ENCODE measurements at regions not wholly inside any gene's neighbourhood (a gene's known extent, or its start where the extent isn't known, plus 50 kb on each side); places are given as distances from the start of the nearest gene placed in this dataset.
"Not testable (repeated sequence)": the region's sequence is repeated elsewhere in the genome, so short reads cannot be mapped to it uniquely, and the experiment has no call there.

GRCh38 chr10:131571865-131572264 is 260.3 kb upstream of the TCERG1L start:
- DNase-seq (ENCODE audit: low spot score) = peak; percentile 62
- intact Hi-C loops (cut with DNase I) = no loop called here

GRCh38 chr10:131573256-131573655 is 261.7 kb upstream of the TCERG1L start:
- intact Hi-C loops (cut with DNase I) = no loop called here
- peak; percentile 45 for DNase-seq (ENCODE audit: low spot score)

GRCh38 chr10:131573707-131574106 is 262.2 kb upstream of the TCERG1L start:
- DNase-seq (ENCODE audit: low spot score) = peak; percentile 43
- intact Hi-C loops (cut with DNase I) = no loop called here

- intact Hi-C loops (cut with DNase I) = no loop called here
- DNase-seq (ENCODE audit: low spot score) = no peak
These were observed 262.8 kb upstream of the TCERG1L start for GRCh38 chr10:131574363-131574706.

GRCh38 chr10:131574707-131575430 is 263.3 kb upstream of the TCERG1L start:
- intact Hi-C loops (cut with DNase I) = no loop called here
- peak; percentile 60 for DNase-seq (ENCODE audit: low spot score)

GRCh38 chr10:131575877-131576276 is 264.4 kb upstream of the TCERG1L start:
- intact Hi-C loops (cut with DNase I) = no loop called here
- DNase-seq (ENCODE audit: low spot score) = peak; percentile 30

GRCh38 chr10:131576341-131577177 is 265.0 kb upstream of the TCERG1L start:
- peak; percentile 63 for DNase-seq (ENCODE audit: low spot score)
- intact Hi-C loops (cut with DNase I) = no loop called here

GRCh38 chr10:131577178-131577555 is 265.6 kb upstream of the TCERG1L start:
- DNase-seq (ENCODE audit: low spot score) = no peak
- intact Hi-C loops (cut with DNase I) = no loop called here

- intact Hi-C loops (cut with DNase I) = no loop called here
- DNase-seq (ENCODE audit: low spot score) = peak; percentile 80
These were observed 266.4 kb upstream of the TCERG1L start for GRCh38 chr10:131577786-131578471.

GRCh38 chr10:131578472-131578970 is 267.0 kb upstream of the TCERG1L start:
- DNase-seq (ENCODE audit: low spot score) = no peak

GRCh38 chr10:131579251-131580071 is 267.9 kb upstream of the TCERG1L start:
- intact Hi-C loops (cut with DNase I) = no loop called here
- peak; percentile 59 for DNase-seq (ENCODE audit: low spot score)

More at GRCh38 chr10:131578472-131578970, 267.0 kb upstream of the TCERG1L start:
- intact Hi-C loops (cut with DNase I) = no loop called here

GRCh38 chr10:131580076-131580652 is 268.6 kb upstream of the TCERG1L start:
- intact Hi-C loops (cut with DNase I) = no loop called here
- peak; percentile 44 for DNase-seq (ENCODE audit: low spot score)

- intact Hi-C loops (cut with DNase I) = no loop called here
- DNase-seq (ENCODE audit: low spot score) = peak; percentile 55
These were observed 269.2 kb upstream of the TCERG1L start for GRCh38 chr10:131580674-131581073.

- DNase-seq (ENCODE audit: low spot score); intact Hi-C loops (cut with DNase I): not testable (repeated sequence)
These were observed 270.0 kb upstream of the TCERG1L start for GRCh38 chr10:131581547-131581946.

GRCh38 chr10:131584287-131584686 is 272.8 kb upstream of the TCERG1L start:
- DNase-seq (ENCODE audit: low spot score) = peak; percentile 58
- intact Hi-C loops (cut with DNase I) = no loop called here

GRCh38 chr10:131585761-131586160 is 274.2 kb upstream of the TCERG1L start:
- DNase-seq (ENCODE audit: low spot score) = no peak
- intact Hi-C loops (cut with DNase I) = no loop called here

- intact Hi-C loops (cut with DNase I) = no loop called here
- DNase-seq (ENCODE audit: low spot score) = no peak
These were observed 275.4 kb upstream of the TCERG1L start for GRCh38 chr10:131586958-131587357.

- peak; percentile 58 for DNase-seq (ENCODE audit: low spot score)
- intact Hi-C loops (cut with DNase I) = no loop called here
These were observed 276.6 kb upstream of the TCERG1L start for GRCh38 chr10:131587976-131588680.

All from posterior vena cava (tissue), 2 donors.